ENCODE measurements at regions not wholly inside any gene's neighbourhood (a gene's known extent, or its start where the extent isn't known, plus 50 kb on each side); places are given as distances from the start of the nearest gene placed in this dataset.

DNA sequence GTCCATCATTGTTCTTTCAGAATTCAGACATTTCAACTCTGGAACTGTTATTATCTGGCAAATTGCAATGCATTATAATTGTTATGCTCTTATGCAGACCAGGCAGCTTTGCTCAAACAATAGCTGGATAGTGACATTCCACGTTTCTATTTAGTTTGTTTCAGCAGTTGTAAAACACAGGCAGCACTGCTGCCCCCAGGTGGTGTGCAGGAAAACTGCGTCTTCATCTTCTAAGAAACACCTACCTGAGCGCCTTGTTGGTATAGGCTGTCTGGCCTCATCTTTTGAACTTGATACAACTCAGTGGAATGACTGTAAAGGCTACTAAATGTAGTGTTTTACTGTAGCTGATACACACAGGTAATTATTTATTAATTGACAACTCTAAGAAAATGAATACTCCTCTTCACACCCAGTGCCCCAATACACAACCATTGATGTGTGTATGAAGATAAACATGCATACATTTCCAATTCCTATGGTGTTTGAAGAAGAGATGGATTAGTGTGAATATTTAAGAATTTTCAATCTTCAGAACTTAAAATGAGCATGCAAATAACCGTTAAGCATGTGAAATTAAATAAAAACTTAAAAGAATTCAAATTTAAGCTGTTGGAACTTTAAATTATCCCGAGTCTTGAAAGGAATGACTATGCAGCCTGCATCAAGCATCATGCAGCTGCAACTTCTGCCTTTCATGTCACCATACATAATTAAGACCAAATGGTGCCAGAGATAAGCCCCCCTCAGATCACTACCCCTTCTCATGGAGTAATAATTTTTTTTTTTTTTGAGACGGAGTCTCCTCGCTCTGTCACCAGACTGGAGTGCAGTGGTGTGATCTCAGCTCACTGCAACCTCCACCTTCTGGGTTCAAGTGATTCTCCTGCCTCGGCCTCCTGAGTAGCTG is 85.6 kb downstream of the CD8B2 start:
- DNase-seq: no peak

GRCh38 chr2:106573773-106574172 is 86.6 kb downstream of the CD8B2 start:
- no peak for DNase-seq

DNA sequence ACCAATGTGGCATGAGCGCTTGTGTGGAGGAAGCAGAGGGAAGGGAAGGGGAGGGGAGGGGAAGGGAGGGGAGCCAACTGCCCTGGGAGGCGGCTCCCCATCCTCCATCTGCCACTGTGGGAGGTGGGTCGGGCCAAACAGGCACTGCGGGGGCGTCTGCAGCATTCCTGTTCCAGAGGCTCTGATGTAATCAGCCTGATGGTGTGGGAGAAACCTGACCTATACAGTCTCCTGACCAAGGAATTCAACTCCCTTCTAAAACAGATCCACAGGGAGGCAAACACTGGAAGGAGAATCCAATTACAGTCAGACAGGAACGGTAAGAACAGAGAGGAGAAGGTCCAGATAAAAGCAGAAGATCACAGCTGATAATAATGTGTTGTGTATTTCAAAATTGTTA is 88.8 kb downstream of the CD8B2 start:
- DNase-seq: peak; percentile 56 to 81 (median 58)

GRCh38 chr2:106577255-106577651 is 90.1 kb downstream of the CD8B2 start:
- no peak for DNase-seq

DNA sequence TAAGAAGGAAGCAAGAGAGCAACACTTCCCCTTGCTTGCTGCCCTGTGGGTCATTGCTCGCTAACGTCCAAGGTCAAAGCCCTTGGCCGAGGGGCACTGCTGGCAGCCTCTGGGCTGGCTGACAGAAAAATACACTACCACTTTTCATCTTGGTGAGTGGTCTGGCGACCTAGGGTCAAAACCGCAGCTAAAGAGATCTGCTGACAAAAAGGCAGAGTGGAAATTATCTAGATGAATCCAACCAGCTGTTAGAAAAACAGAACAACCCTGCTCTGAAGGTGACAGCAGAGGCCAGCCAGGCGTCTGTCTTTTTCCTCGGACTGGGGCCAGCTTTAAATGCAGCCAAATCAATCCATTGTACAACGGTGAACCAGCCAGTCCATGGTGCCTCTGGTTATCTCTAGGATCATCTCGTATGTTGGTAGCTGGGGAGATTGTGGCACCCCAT is 92.6 kb downstream of the CD8B2 start:
- peak in 1 of 3 donors; percentile 23 for DNase-seq

GRCh38 chr2:106580241-106580640 is 93.1 kb downstream of the CD8B2 start:
- no peak for DNase-seq

- DNase-seq: no peak
Measured at GRCh38 chr2:106581328-106581727, 94.2 kb downstream of the CD8B2 start.

DNA sequence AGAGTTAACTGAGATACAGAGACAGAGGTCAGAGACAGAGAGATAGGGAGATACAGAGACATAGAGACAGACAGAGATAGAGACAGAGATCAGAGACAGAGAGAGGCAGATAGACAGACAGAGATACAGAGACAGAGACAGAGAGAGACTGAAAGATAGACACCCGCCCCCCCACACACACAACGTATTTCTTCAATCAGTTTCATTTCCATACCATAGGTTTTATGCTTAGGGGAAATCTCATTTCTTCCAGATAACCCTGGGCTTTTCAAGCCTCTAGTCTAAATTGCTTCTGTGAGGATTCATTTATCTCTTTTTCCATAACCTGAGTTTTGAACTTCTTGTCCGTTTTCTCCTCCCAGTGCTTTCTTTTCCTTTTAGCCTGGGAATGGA is 94.6 kb downstream of the CD8B2 start:
- DNase-seq: no peak

GRCh38 chr2:106582148-106583143 is 95.3 kb downstream of the CD8B2 start:
- DNase-seq: peak; percentile 79 to 92 (median 87)

GRCh38 chr2:106584304-106584954 is 97.3 kb downstream of the CD8B2 start:
- DNase-seq: no peak

DNA sequence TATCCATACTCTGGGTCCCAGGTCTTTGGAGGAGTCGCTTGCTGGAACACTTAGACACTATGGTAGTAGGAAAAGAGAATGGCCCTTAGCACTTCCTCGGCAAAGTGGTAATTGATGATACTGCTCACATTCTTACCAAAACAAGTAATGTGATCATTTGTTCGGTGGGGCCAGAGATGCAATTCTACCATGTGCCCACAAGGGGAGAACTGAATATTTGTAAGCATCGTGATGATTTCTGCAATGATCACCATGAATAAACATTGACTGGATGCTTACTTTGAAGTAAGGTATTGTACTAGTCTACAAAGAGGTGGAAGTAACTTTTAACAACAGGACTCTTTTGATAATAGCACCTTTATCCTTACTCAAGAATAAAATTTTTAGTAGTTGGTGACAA is 109.7 kb downstream of the CD8B2 start:
- no peak for DNase-seq

DNA sequence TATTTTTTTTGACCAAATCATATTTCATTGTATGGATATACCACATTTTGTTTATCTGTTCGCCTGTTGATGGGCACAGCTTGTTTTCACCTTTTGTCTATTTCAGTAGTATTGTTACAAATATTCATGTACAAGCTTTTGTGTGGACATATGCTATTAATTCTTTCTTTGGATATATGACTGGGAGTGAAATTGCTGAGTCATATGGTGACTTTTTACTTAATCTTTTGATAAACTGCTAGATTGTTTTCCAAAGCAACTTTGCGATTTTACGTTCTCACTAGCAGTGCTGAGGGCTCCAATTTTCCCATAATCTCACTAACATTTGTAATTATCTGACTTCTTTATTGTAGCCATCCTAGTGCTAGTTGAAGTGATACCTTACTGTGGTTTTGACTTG is 112.4 kb downstream of the CD8B2 start:
- no peak for DNase-seq

- no peak for DNase-seq
Measured at GRCh38 chr2:106602042-106602441, 114.9 kb downstream of the CD8B2 start.

- no peak for DNase-seq
Measured at GRCh38 chr2:106606652-106607051, 119.5 kb downstream of the CD8B2 start.

DNA sequence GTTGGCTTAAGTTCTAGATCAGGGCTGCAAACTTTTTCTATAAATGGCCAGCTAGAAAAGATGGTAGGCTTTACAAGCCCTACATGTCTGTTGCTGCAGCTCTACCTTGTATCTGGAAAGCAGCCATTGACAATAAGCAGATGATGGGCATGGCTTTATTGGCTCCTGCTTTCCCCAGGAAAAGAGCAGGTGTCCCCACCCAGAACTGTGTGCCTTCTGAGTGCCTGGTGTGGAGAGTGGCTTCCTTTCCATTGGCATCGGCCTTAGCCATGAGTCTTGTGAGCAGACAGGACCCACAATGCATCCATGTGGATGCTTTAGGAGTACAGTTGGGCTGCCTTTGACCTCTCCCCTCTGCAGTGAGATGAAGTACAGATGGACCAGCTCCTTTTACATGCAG is 120.2 kb downstream of the CD8B2 start:
- DNase-seq: no peak

GRCh38 chr2:106609780-106610179 is 122.6 kb downstream of the CD8B2 start:
- no peak for DNase-seq

DNA sequence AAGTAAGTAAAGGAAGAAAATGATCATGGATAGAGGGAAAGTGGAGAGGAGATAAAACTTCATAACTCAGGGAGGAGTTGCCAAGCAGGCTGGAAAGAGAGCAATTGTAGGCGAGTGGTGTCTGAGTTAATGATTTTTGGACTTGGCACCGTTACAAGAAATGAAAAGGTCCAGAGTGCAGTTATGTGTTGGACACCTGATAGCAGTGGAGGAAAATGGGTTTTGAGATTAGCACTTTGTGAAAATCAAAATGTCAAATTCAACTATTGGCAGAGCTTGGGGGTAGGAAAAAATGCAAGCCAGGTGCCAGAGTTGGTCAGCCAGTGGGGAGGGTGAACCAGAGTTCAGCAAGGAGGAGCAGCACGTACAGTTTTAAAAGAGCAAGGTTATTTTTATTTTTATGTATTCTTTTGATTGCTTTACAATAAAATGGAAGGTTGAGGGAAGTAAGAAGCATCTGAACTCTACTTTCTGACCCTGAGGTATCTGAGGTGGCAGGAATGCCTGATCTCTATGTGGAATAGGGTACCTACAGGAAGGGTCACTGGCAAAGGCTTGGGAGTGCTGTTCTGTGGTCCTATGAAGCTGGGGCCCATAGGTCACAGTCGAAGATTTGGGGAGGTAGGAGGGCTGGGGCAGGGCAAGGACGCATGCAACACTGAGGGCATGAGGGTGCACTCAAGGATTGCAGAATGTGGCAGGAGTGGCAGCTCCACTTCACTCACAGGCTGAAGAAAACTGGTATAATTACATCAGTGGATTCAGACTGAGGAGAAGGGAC is 127.5 kb downstream of the CD8B2 start:
- DNase-seq: peak in 2 of 3 donors; percentile 5 to 6

GRCh38 chr2:106618614-106619013 is 131.4 kb downstream of the CD8B2 start:
- no peak for DNase-seq

GRCh38 chr2:106623456-106623855 is 136.3 kb downstream of the CD8B2 start:
- no peak for DNase-seq

DNA sequence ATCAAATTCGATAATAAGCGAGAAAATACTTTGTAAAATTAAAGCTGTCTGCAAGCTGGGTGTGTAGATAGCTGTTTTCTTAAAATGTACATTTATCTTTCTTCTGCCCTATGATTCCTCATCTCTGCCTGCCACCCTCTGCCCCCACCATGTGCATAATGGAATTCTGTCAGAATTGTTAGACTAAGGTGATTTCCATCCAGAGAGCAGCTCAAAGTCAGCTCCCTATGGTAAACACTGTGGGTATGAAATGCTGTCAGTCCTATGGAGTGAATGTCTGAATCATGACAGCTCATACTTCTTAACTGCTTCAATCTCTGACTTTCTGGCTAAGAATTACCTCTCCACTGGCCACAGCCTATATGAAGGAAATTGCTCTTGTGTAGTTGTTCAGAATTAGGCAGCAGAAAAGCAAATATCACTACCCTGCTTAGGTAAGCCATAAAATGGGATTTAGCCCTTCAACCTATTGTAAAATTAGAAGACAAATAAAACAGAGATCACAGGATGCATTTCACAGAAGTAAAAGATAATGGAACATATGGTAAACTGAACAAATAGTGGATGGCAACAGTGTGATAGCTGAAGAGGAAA is 137.7 kb downstream of the CD8B2 start:
- no peak for DNase-seq

DNA sequence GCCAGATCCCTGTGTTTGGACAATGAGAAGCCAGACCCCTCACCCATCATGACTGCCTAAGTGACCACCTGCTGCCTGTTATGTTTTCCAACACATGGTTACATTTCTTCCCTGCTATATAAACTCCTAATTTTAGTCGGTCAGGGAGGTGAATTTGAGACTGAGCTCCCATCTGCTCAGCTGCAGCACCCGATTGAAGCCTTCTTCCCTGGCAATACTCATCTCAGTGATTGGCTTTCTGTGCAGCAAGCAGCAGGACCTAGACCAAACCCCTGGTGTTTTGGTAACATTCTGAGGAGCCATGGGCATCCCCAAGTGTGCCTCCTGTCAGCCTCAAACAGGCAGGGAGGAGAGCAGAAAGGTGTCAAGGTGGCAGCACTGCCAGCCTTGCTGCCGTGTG is 141.2 kb downstream of the CD8B2 start:
- no peak for DNase-seq

Data from muscle of back (tissue), 3 donors.